Stimulated activated CD8-positive, alpha-beta memory T cell treated with anti-CD3 and anti-CD28 coated beads, Interleukin-12 subunit alpha, Interleukin-12 subunit beta, amount 100 ng/mL, for 4 hours (primary cell): ENCODE measurements at regions not wholly inside any gene's neighbourhood (a gene's known extent, or its start where the extent isn't known, plus 50 kb on each side); places are given as distances from the start of the nearest gene placed in this dataset.
"Not testable (repeated sequence)": the region's sequence is repeated elsewhere in the genome, so short reads cannot be mapped to it uniquely, and the experiment has no call there.

Experiments used
- DNase-seq: peaks from one replicate; pipeline ENCODE4 v3.0.0-alpha.2; 2020; ENCODE audit warnings: low read depth

DNA sequence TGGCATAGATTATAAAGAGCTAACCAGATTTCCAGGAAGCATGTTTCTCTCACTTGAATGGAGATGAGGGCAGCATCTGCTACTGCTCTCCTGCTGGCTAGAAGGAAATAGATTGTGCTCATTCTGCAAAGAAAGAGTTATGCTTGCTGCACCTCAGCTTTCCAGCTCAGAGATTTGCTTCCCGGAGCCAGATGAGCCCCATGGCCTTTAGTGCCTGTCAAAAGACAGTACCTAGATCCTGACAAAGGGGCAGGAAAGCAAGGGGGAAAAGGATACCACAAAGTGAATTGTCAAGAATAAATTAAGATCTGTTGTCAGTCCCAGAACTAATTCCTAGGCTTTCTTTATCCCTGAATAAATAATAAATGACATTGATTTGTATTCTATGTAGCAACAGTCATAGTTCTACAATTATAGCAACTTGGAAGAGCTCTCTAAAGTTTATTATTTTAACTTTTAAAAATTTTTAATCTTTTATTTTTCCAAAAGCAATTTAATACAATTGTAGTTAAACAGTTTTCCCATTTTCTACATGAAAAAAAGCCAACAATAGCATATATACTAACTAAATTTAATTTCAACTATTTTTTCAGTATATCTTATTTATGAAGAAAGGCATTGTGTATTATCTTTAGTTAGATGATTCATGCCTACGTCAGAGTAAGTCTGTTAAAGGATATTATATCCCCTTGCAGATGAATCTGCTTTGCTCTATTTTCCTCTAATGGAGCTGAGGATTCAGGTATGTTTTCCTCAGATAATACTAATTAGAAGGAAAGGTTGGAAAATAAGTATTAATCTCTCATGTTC, 306.1 kb upstream of the DDI1 start:
- no peak for DNase-seq

DNA sequence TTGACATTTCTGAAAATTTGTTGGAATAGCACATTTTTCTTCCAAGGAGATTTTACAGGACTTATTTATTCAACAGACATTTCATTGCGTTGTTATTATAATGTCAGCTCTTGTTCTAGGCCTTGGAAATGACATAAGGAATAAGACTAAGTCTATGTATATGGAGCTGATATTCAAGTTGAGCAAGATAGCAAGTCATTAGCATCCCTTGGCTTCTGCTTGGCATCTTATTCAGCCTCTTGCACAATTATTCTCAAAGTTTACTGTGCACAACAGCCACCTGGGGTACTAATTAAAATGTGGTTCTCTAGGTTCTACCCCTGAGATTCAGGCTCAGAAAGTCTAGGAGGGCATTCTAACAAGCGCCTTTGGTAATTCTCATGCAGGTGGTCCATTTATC, 304.8 kb upstream of the DDI1 start:
- no peak for DNase-seq

DNA sequence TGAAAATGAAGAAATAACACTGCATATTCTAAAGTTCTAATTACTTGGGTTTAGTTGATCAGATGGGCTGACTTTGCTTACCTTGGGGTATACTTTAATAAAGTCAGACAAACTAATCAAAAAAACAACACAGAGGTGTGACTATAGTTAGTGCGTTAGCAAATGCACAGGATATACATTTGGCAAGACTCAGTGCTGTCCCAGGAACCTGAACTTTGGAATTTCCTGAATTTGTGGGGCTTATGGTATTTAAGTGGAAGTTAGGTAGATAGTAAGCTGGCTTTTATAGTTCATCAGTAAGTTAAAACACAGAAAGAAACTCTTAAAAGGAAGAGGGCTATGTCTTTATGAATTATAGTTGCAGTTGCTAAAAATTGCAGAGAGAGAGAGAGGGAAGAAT, 302.6 kb upstream of the DDI1 start:
- no peak for DNase-seq

DNA sequence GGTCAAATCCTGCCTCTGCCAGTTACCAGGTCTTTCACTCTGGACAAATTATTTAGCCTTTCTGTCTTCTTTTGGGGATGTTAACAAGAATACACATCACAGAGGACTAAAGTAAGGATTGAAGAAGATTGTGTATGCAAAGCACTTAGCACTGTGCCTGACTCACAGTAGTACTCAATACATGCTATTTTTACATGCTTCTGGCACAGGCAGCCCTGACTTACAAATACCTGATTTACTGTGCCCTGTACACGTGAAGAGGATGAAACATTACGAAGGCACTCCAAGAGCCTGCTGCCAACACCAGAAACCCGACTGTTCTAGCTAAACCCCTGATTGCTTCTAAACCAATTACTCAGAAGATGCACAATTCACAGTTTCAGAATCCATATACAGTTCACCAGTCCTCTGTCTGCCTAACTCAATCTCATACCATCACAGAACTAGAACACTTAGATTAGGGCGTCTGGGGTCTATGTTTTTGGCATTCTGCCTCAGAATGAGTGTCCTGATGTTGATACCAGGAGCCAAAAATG, 300.9 kb upstream of the DDI1 start:
- no peak for DNase-seq

DNA sequence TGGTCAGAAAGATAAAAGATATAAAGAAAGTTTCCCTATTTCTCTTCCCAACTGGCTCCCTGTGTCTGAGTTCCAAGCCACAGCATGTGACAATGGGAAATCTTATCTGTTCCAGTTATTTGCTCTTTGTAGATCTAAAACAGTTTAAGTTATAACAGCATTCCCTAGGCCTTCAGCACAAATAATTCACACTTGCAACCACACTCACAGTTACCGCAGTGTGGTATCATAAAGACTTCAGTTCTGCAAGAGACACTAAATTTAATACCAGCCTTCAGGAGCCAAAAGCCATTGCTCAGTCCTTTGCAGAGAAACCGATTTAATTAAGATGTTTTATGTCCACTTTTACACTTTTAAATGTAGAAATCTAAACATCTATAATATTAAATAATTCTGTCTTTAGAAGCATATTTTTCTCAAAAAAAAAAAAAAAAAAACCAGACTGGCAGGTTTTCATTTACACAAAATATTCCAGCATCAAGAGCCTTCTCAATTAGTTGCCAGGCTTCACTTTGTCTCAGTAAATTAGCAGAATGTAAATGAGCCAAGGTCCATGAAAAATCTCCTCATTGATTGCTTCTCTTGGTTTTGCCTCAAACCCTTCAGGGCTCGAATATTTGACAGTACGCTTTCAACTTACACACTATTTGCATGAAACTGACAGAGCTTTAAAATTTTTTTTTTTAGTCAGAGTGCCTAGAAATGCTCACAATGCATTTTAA, 300.0 kb upstream of the DDI1 start:
- no peak for DNase-seq

DNA sequence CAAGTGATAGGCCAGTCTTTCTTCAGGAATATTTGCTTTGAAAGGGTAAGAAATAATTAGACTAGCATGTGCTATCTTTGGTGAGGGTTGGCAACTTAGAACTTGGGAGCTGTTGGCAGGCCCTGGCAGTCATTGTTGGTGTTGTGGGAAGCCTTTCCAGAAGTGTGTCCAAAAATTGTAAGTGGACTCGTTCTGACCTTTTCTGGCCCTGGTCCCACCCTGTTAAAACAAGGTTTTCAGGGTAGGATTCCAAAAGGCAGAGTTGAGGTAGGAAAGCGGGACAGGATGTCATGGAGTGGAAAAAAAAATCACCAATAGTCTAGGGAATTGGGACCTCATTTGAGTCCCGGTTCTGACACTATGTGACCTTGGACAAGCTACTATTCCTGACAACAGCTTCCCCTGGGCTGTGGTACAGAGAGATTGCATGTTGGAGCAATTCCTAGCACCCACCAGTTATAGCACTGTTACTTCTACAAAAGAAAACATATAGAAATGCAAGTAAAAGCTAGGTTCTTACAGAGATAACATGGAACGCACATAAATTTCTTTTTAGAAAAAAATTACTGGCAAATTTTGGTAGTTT, 299.3 kb upstream of the DDI1 start:
- DNase-seq: no peak

DNA sequence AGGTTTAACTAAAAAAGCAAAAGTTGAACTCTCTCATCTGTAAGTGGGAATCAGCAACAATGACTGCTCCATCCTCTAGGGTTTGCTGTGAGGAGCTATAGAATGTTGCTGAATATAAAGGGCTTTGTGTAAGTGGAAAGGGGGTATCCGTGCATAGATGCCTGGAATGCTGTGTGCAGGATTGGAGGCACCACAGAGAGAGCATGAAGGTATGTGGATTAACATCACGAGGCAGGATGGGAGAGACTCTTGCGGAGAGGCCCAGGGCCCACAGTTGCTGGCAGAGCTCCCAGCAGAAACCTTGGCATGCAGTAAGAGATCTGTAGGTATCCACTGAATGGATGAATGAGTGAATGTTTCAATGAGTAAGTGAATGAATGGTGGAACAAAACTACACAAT, 298.7 kb upstream of the DDI1 start:
- DNase-seq: no peak

DNA sequence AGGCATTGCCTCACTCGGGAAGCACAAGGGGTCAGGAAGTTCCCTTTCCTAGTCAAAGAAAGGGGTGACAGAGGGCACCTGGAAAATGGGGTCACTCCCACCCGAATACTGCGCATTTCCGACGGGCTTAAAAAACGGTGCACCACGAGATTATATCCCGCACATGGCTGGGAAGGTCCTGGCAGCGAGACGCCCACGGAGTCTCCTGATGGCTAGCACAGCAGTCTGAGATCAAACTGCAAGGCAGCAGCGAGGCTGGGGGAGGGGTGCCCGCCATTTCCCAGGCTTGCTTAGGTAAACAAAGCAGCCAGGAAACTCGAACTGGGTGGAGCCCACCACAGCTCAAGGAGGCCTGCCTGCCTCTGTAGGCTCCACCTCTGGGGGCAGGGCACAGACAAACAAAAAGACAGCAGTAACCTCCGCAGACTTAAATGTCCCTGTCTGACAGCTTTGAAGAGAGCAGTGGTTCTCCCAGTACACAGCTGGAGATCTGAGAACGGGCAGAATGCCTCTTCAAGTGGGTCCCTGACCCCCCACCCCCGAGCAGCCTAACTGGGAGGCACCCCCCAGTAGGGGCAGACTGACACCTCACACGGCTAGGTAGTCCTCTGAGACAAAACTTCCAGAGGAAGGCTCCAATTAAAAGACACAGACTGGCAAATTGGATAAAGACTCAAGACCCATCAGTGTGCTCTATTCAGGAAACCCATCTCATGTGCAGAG, 297.2 kb upstream of the DDI1 start:
- DNase-seq: not testable (repeated sequence)

DNA sequence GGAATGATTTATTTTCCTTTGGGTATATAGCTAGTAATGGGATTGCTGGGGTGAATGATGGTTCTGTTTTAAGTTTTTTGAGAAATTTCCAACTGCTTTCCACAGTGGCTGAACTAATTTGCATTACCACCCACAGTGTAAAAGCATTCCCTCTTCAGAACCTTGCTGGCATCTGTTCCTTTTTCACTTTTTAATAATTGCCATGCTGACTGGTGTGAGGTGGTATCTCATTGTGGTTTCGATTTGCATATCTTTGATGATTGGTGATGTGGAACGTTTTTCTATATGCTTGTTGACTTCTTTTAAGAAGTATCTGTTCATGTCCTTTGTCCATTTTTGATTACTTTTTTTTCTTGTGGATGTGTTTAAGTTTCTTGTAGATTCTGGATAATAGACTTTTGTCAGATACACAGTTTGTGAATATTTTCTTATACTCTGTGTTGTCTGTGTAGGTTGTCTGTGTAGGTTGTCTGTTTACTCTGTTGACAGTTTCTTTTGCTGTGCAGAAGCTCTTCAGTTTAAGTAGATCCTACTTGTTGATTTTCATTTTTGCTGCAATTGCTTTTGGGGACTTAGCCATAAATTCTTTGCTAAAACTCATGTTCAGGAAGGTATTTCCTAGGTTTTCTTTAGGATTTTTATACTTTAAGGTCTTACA, 291.8 kb upstream of the DDI1 start:
- no peak for DNase-seq

DNA sequence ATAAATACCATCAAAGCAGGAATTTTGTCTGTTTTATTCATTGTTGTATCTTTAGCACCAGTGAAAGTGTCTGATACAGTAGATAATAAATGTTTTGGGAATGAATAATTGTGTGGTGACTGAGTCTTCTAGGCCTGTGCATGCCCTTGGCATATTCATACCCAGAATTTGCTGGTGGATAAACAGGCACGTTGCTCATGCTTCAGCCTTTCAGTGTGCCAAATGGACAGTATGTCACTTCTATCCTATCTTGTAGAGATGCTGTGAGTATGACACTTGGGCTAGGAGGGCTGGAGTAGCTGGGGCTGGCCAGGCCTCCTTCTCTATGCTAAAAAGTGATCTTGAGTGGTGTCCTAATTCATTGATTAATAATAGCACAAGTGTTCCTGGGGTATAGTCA, 287.3 kb upstream of the DDI1 start:
- DNase-seq: no peak

DNA sequence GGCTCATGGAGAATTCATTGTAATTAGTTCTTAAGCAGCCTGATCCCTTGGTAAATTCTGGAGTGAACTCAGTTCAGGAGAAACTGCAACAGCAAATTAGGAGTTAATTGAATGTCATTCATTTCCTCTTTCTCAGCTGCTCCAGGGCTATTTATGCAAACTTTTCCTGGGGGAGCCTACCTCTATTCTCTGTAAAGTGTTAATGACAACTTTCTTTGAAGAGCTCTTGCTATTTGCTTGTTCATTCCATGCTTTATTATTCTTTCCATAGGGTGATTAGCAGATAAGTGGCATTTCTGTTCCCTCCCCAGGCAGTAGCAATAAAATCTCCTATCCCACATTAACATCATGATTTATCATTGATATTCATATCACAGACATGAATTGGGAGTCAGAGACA, 267.6 kb upstream of the DDI1 start:
- DNase-seq: no peak

DNA sequence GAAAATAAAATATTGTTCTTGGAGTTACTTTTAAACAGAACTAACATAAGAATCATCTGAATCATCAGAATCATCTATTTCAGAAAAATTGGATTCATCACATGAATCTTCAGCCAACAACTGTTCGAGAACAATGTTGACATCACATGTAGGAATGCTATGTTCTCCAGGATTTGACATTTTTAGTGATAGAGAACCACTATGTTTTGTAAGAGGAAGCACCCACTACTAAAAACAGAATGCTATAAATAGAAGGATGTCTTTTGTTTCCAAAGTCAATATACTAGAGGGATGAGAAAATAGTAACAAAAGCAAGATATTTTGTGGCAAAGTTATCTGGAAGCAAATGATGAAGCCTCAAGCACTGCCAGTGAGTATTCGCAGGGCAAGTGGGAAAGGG, 263.4 kb upstream of the DDI1 start:
- DNase-seq: no peak

DNA sequence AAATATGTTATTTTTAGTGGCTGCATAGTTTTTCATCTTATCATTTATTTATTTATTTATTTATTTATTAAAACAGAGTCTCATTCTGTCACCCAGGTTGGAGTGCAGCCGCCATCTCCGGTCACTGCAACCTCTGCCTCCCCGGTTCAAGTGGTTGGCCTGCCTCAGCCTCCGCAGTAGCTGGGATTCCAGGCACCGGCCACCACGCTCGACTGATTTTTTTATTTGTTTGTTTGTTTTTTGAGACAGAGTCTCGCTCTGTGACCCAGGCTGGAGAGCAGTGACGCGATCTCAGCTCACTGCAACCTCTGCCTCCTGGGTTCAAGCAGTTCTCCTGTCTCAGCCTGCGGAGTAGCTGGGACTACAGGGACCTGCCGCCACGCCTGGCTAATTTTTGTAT, 262.9 kb upstream of the DDI1 start:
- no peak for DNase-seq

DNA sequence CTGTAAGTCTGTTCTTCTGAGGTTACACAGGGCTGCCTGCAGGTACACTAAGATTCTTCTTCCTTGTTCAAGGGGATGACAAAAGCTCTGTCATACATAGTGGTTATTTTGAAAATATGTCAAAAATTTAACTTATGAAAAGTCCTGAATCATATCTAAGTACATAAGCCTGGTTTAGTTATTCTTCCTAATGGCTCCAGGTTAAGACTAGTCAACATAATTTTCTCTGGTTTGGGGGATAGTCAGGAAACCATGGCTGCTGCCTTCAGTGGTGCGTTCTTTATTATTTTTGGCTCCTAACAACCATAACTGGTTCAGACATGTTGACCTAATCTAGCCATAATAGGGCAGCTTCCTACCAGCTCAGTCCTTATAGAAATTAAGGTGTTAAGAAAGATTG, 257.4 kb upstream of the DDI1 start:
- DNase-seq: no peak

DNA sequence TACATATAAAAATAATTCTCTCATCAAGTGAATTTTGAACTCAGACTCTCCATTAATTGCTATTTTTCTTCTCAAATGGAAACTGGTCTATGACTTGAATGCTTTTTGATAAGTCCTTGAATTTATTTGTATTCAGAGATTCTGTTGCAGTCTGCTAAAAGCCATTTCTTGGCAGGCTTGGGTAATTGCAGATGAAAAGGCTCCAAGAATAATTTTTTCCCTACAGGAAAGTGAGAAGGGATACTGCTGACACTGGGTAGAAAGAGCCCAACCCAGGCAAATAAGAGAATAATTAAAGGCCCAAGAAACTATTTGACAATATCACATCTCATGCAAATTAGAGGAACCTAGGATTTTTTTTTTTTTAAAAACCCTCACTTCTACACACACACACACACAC, 246.5 kb upstream of the DDI1 start:
- DNase-seq: no peak

DNA sequence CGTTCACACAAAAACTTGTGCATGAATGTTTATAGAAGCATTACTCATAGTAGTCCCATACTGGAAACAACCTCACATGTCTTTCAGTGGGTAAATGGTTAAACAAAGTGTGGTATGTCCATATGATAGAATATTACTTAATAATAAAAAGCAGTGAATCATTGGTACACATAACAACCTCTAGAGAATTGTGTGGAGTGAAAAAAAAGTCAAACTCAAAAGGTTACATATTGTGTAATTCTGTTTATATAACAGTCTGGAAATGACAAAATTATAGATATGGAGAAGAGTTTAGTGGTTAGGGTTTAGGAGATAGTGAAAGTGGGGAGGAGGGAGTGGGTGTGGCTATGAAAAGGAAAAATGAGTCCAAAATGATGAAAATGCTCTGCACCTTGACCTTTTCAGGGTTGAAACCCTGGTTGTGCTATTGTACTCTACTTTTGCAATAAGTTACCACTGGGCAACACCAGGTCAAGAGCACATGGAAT, 243.4 kb upstream of the DDI1 start:
- DNase-seq: no peak

DNA sequence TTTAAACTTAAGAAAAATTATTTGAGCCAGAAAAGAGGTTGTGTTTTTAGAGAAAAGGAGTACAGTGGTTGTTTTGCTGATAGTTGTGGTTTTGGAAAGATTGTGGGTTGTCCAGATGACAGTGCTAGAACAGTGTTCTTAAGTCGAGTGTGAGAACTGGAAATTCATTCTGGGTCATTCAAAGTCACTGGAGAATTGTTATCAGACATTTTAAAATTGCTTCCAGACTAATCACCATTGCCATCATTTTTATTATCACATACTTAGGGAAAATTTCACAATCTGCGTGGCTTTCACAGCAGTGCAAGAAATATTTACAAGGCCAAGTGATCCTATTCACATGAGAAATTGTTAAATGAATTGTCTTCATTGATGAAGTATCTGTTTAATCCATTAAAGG, 242.2 kb upstream of the DDI1 start:
- no peak for DNase-seq

DNA sequence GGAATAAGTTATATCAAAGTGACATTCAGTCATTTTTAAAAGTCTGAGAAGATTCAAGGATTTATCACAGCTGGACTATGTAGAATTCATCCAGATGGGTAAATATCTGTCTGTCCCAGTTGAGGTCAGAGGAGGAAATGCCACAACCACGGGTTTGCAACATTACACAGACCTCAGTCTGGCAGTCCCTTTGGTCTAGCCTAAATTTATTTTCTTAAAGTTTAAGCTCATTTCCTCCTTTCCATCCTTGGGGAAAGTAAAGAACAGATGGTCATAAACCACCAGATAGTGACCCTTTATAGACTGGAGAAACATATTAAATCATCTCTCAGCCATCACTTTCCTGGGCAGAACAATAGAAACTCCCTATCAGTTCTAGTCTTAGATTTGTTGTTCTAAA, 238.4 kb upstream of the DDI1 start:
- no peak for DNase-seq

DNA sequence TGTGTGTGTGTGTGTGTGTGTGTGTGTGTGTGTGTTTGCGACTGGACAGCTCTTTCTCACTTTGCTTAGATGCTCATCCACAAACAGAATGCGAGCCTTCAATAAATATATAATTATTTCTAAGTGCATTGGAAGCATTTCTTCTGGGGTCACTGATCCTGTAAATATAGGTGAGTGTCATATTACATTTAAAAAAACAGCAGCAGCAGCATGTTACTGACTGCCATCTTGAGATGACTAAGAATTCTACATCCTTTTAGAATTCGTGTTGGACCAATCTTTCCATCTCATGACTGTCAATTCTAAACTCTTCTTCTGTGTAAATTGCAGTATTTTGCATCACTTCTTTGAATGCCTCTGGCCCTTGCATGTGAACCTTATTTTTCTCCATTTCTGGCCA, 238.0 kb upstream of the DDI1 start:
- DNase-seq: no peak

DNA sequence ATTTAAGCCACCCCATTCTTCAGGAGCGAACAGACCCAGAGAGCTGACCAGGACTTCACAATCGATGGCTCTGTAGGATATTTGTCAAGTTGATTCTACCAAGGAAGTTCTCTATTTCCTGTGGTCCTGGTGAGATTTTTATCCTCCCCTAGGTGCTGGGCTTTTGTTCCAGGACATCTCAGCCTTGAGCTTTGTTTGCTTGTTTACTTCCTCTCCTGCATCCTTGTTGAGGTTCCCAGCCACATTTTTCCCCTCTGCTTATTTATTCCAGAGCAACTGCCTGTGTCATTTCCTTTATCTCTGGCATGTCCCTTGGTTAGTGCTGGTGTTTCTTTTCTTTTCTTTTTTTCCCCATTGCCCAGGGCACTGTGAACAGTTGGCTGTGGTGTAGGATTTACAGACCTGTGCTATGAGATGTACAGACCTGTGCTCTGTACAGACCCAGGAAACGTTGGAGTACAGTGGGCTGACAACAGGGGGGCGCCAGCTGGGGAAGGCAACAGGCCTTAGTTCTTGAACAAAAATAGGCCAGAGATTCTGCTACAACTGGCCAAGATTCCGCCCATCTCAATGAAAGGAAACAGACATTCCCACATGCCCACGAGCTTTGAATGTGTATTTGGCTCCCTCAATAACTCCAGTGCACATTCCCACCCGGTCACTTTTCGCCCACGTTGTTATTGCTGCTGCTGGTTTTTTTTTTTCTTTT, 235.9 kb upstream of the DDI1 start:
- DNase-seq: no peak

DNA sequence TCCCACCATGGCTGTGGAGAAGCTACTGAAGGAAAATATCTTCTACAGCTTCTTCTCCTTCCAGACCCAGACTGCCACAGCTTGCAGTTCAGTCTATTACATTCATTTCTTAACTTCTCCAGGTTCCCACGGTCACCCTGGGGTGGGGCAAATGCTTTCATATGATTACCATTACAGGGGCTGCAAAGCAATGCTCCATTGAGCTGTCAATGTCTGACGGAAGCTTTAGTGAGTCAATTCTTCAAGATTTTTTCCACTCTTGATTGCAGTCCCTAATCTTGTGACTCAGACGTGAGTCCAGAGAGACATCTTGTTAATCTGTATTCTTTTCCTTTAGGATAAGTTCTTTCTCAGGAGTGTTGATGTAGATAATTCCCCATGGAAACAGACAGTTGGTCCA, 233.4 kb upstream of the DDI1 start:
- no peak for DNase-seq
